PC-9 (cell line): ENCODE measurements at regions not wholly inside any gene's neighbourhood (a gene's known extent, or its start where the extent isn't known, plus 50 kb on each side); places are given as distances from the start of the nearest gene placed in this dataset.

Source experiments
- BruUV-seq: library from RNA; stranded (reverse); fragments of 400-500 nt; replicated peaks from 2 replicates; lab custom pipeline; 2021; lab: Mats Ljungman, UMichigan
- CTCF ChIA-PET: fragments of 300-600 bp; sonication (Branson Sonifier 250); formaldehyde crosslinking; loops from one replicate; lab custom pipeline; 2022; ENCODE audit warnings: antibody characterized with exemption; lab: Charles Lee
- POLR2A ChIA-PET: fragments of 300-600 bp; sonication (Branson Sonifier 250); formaldehyde crosslinking; loops from one replicate; lab custom pipeline; 2022; ENCODE audit warnings: antibody characterized with exemption; ENCODE audit not compliant: unreplicated experiment; lab: Charles Lee
- DNase-seq, 2 experiments: peaks; one replicate each; pipeline versions ENCODE4 v3.0.0 to v3.0.0-alpha.2; 2015 to 2022; ENCODE audit warnings: mixed read lengths in 1 of 2
- H2AFZ ChIP-seq: fragments of 200-600 bp; sonication (generic); 2 replicates; pipeline ENCODE4 v1.8.1; 2017; ENCODE audit warnings: antibody characterized with exemption
- H3F3A ChIP-seq: fragments of 200-600 bp; sonication (generic); 2 replicates; pipeline ENCODE4 v1.8.1; 2017; ENCODE audit warnings: antibody characterized with exemption, mild to moderate bottlenecking, low read depth; ENCODE audit not compliant: insufficient read depth
- H3K27ac ChIP-seq: fragments of 200-600 bp; sonication (generic); 2 replicates; pipeline ENCODE4 v1.6.1; 2016; ENCODE audit warnings: mixed run types
- H3K27me3 ChIP-seq: fragments of 200-600 bp; sonication (generic); 2 replicates; pipeline ENCODE4 v1.6.1; 2016; ENCODE audit warnings: low read depth, mixed run types; ENCODE audit not compliant: insufficient read depth
- H3K36me3 ChIP-seq: fragments of 200-600 bp; sonication (generic); 2 replicates; pipeline ENCODE4 v1.6.1; 2016; ENCODE audit warnings: low read depth, mixed run types
- H3K4me1 ChIP-seq: fragments of 200-600 bp; sonication (generic); replicated peaks from 2 replicates; pipeline ENCODE4 v1.6.1; 2016; ENCODE audit warnings: mixed run types; ENCODE audit not compliant: insufficient read depth
- H3K4me2 ChIP-seq: fragments of 200-600 bp; sonication (generic); 2 replicates; pipeline ENCODE4 v1.6.1; 2017; ENCODE audit warnings: mixed run types
- H3K4me3 ChIP-seq: fragments of 200-600 bp; sonication (generic); 2 replicates; pipeline ENCODE4 v1.6.1; 2016; ENCODE audit warnings: mixed run types
- H3K79me2 ChIP-seq: fragments of 200-600 bp; sonication (generic); 2 replicates; pipeline ENCODE4 v1.6.1; 2017; ENCODE audit warnings: low read depth, mixed run types
- H3K9me2 ChIP-seq: fragments of 200-600 bp; sonication (generic); 2 replicates; pipeline ENCODE4 v1.8.1; 2017; ENCODE audit warnings: mild to moderate bottlenecking; ENCODE audit not compliant: insufficient read depth
- H3K9me3 ChIP-seq: fragments of 200-600 bp; sonication (generic); 2 replicates; pipeline ENCODE4 v1.8.1; 2016; ENCODE audit warnings: low read depth; ENCODE audit not compliant: insufficient read depth
- H4K20me1 ChIP-seq: fragments of 200-600 bp; sonication (generic); 2 replicates; pipeline ENCODE4 v1.8.1; 2017; ENCODE audit not compliant: insufficient read depth
- CTCF ChIP-seq: fragments of 200-600 bp; sonication (generic); conservative IDR thresholded peaks from 2 replicates; pipeline ENCODE4 v1.6.1; 2017; ENCODE audit warnings: mixed run types, antibody characterized with exemption, mild to moderate bottlenecking, moderate library complexity
- EZH2 ChIP-seq: fragments of 200-600 bp; sonication (generic); IDR thresholded peaks from 2 replicates; pipeline ENCODE4 v1.8.0; 2017; ENCODE audit warnings: antibody characterized with exemption, low read depth
- intact Hi-C: fragments of 100-400 bp; cut with micrococcal nuclease; formaldehyde crosslinking; loops from one replicate; pipeline ENCODE4 v1.10.0; 2022; ENCODE audit not compliant: unreplicated experiment

- Histone ChIP-seq H3K27me3 (peaks cover 21% of the 10 kb centered on the region), H3K4me1 (no peaks in the 10 kb centered on the region), H3F3A (no peaks in the 10 kb centered on the region), H2AFZ (no peak overlapping the region), H3K4me3 (no peak overlapping the region), H3K9me2 (no peaks in the 10 kb centered on the region), H3K9me3 (no peaks in the 10 kb centered on the region), H3K27ac (no peak overlapping the region), H3K36me3 (no peaks in the 10 kb centered on the region), H4K20me1 (no peaks in the 10 kb centered on the region), H3K79me2 (no peaks in the 10 kb centered on the region), H3K4me2 (no peak overlapping the region)
- no peak for DNase-seq
- no TSS peak for BruUV-seq
- TF ChIP-seq EZH2 (no peak), CTCF (no peak)
- POLR2A ChIA-PET = no interaction called here
- intact Hi-C loops = no loop called here
- CTCF ChIA-PET = no interaction called here
Observed at GRCh38 chr14:98958632-98959031, 313.4 kb downstream of the BCL11B start.

GRCh38 chr14:98959410-98959809 lies 312.6 kb downstream of the BCL11B start:
- intact Hi-C loops = no loop called here
- Histone ChIP-seq H3K27ac (no peak overlapping the region), H3K4me1 (no peaks in the 10 kb centered on the region), H3K9me3 (no peaks in the 10 kb centered on the region), H3F3A (no peaks in the 10 kb centered on the region), H2AFZ (no peak overlapping the region), H4K20me1 (no peaks in the 10 kb centered on the region), H3K36me3 (no peaks in the 10 kb centered on the region), H3K9me2 (no peaks in the 10 kb centered on the region), H3K4me3 (no peak overlapping the region), H3K27me3 (peaks cover 16% of the 10 kb centered on the region), H3K4me2 (no peak overlapping the region), H3K79me2 (no peaks in the 10 kb centered on the region)
- ChIA-PET POLR2A (no interaction called here), CTCF (no interaction called here)
- TF ChIP-seq EZH2 = no peak
- no peak for TF ChIP-seq CTCF
- no TSS peak for BruUV-seq
- no peak for DNase-seq

GRCh38 chr14:98959958-98960616 lies 311.9 kb downstream of the BCL11B start:
- Histone ChIP-seq H4K20me1 (no peaks in the 10 kb centered on the region), H3K9me3 (no peaks in the 10 kb centered on the region), H3K4me2 (no peak overlapping the region), H3K9me2 (no peaks in the 10 kb centered on the region), H3K79me2 (no peaks in the 10 kb centered on the region), H3K4me3 (no peak overlapping the region), H3F3A (no peaks in the 10 kb centered on the region), H3K36me3 (no peaks in the 10 kb centered on the region), H2AFZ (no peak overlapping the region), H3K4me1 (no peaks in the 10 kb centered on the region), H3K27ac (no peak overlapping the region), H3K27me3 (peaks cover 9% of the 10 kb centered on the region)
- POLR2A ChIA-PET = no interaction called here
- no peak for DNase-seq
- CTCF ChIA-PET = no interaction called here
- BruUV-seq = no TSS peak
- intact Hi-C loops = no loop called here
- TF ChIP-seq CTCF (no peak), EZH2 (no peak)
